ENCODE measurements at regions not wholly inside any gene's neighbourhood (a gene's known extent, or its start where the extent isn't known, plus 50 kb on each side); places are given as distances from the start of the nearest gene placed in this dataset.

GRCh38 chr10:89981891-89982290 is 280.5 kb downstream of the KIF20B start:
- TF ChIP-seq CTCF (IDR thresholded peaks at IDR 0.05 in 4 of 5, conservative IDR thresholded peaks at IDR 0.05 in 1 of 5): no peak
- TF ChIP-seq POLR2A (IDR thresholded peaks at IDR 0.05): no peak

Data from gastrocnemius medialis (tissue), 4 donors.